HepG2 (cell line): ENCODE measurements at regions not wholly inside any gene's neighbourhood (a gene's known extent, or its start where the extent isn't known, plus 50 kb on each side); places are given as distances from the start of the nearest gene placed in this dataset.

ENCODE experiments used
- ATAC-seq: fragments of 200-7000 bp; cut with Tn5 transposase; 3 replicates; pipeline ENCODE4 v1.9.1; 2020; ENCODE audit warnings: mild to moderate bottlenecking, moderate library complexity
- BruUV-seq: library from RNA; stranded (reverse); fragments of 400-500 nt; replicated peaks from 2 replicates; lab custom pipeline; 2021; lab: Mats Ljungman, UMichigan
- CTCF ChIA-PET: fragments of 300-600 bp; formaldehyde crosslinking; extraction: SDS; loops from one replicate; lab custom pipeline; 2021; ENCODE audit warnings: low total read pairs, inconsistent platforms, low intra/inter-chr PET ratio; lab: Yijun Ruan, JAX
- POLR2A ChIA-PET: fragments of 350-600 bp; sonication (Branson Sonifier 250); formaldehyde crosslinking; loops from one replicate; lab custom pipeline; 2020; ENCODE audit warnings: antibody characterized with exemption, inconsistent platforms; lab: Yijun Ruan, JAX
- DNase-seq: peaks from one replicate; pipeline ENCODE4 v3.0.0-alpha.2; 2015; ENCODE audit warnings: low spot score
- FAIRE-seq: peaks from 3 replicates; lab custom pipeline; 2011; peaks lifted over from hg19 to GRCh38; lab: Jason Lieb, UNC
- H2AFZ ChIP-seq: one replicate; pipeline ENCODE4 v1.6.1; 2011; ENCODE audit warnings: low read length, inconsistent platforms
- H3K27ac ChIP-seq: fragments of 300-600 bp; 3 replicates; pipeline ENCODE4 v1.8.0; 2011; ENCODE audit warnings: mixed run types, mild to moderate bottlenecking, mixed read lengths, low read length, inconsistent platforms; ENCODE audit not compliant: insufficient read depth; ENCODE audit errors: extremely low read length
- H3K27me3 ChIP-seq, 2 experiments: fragments of 200-600 bp in 1 of 2; 2 replicates in 1 of 2; 3 replicates in 1 of 2; pipeline versions ENCODE4 v1.6.0 to v1.8.0; 2011; ENCODE audit warnings: low read length in 2 of 2, mild to moderate bottlenecking in 2 of 2, moderate library complexity in 2 of 2, inconsistent platforms in 1 of 2; ENCODE audit not compliant: insufficient read depth in 2 of 2, control insufficient read depth in 1 of 2
- H3K36me3 ChIP-seq, 2 experiments: fragments of 200-600 bp in 1 of 2; replicated peaks in 1 of 2; 2 replicates in 1 of 2; 3 replicates in 1 of 2; pipeline versions ENCODE4 v1.5.1 to v1.8.0; 2011; ENCODE audit warnings: low read length in 2 of 2, inconsistent platforms in 1 of 2; ENCODE audit not compliant: insufficient read depth in 2 of 2, control insufficient read depth in 1 of 2
- H3K4me1 ChIP-seq: 2 replicates; pipeline ENCODE4 v1.5.1; 2012; ENCODE audit warnings: low read length, inconsistent platforms; ENCODE audit not compliant: insufficient read depth
- H3K4me2 ChIP-seq: 2 replicates; pipeline ENCODE4 v1.6.0; 2011; ENCODE audit warnings: low read depth, low read length, inconsistent platforms
- H3K4me3 ChIP-seq, 3 experiments: fragments of 200-600 bp in 1 of 3; sonication (generic), shearing (Covaris generic) in 1 of 3; replicated peaks in 1 of 3; 2 replicates each; pipeline ENCODE4 v1.5.1; 2011 to 2016; ENCODE audit warnings: low read length in 3 of 3, inconsistent platforms in 2 of 3, low read depth in 2 of 3, mild to moderate bottlenecking in 2 of 3, control low read depth in 1 of 3, mixed read lengths in 1 of 3; ENCODE audit not compliant: insufficient read depth in 1 of 3
- H3K79me2 ChIP-seq: one replicate; pipeline ENCODE4 v1.6.1; 2011; ENCODE audit warnings: low read length, inconsistent platforms; ENCODE audit not compliant: insufficient read depth
- H3K9ac ChIP-seq: 2 replicates; pipeline ENCODE4 v1.6.0; 2011; ENCODE audit warnings: mild to moderate bottlenecking, low read depth, low read length, inconsistent platforms; ENCODE audit not compliant: insufficient read depth
- H3K9me3 ChIP-seq: 2 replicates; pipeline ENCODE4 v1.5.1; 2012; ENCODE audit warnings: mild to moderate bottlenecking, low read length
- H4K20me1 ChIP-seq: 2 replicates; pipeline ENCODE4 v1.6.0; 2011; ENCODE audit warnings: inconsistent platforms, mild to moderate bottlenecking, low read length, moderate library complexity; ENCODE audit not compliant: insufficient read depth
- CEBPB ChIP-seq: IDR thresholded peaks from 2 replicates; pipeline ENCODE4 v1.6.1; 2011; ENCODE audit warnings: low read depth, low read length, improper control_type of control experiment, borderline replicate concordance
- FOSL2 ChIP-seq: sonication (generic); formaldehyde crosslinking; IDR thresholded peaks from 2 replicates; pipeline ENCODE4 v1.4.0; 2020; ENCODE audit warnings: missing genetic modification reagents
- KLF13 ChIP-seq: sonication (generic); formaldehyde crosslinking; IDR thresholded peaks from 2 replicates; pipeline ENCODE4 v1.4.0; 2020; ENCODE audit warnings: mild to moderate bottlenecking, missing genetic modification reagents
- ZFX ChIP-seq: sonication (generic); formaldehyde crosslinking; IDR thresholded peaks from 2 replicates; pipeline ENCODE4 v1.4.0; 2020; ENCODE audit warnings: mild to moderate bottlenecking, low read depth, missing genetic modification reagents, moderate library complexity
- ZNF768 ChIP-seq: sonication (generic); formaldehyde crosslinking; IDR thresholded peaks from 2 replicates; pipeline ENCODE4 v1.4.0; 2020; ENCODE audit warnings: missing genetic modification reagents
- WGBS: methylation state at CpG from one replicate; pipeline ENCODE4 v1.1.6; 2017; ENCODE audit warnings: low lambda C conversion rate; 5-methylcytosine and 5-hydroxymethylcytosine counted together
- in situ Hi-C: cut with HindIII; loops from 2 replicates; pipeline ENCODE4 v1.10.0; 2017; ENCODE audit warnings: low pct_unique_long_range_greater_than_20kb; ENCODE audit not compliant: extremely low pct_ligation_motif_present
- intact Hi-C: fragments of 100-400 bp; cut with micrococcal nuclease; formaldehyde crosslinking; loops from one replicate; pipeline ENCODE4 v1.10.0; 2022; ENCODE audit not compliant: unreplicated experiment
- TF ChIP-seq, protein P1 (sequence below): sonication (generic); formaldehyde crosslinking; IDR thresholded peaks from 2 replicates; pipeline ENCODE4 v1.5.0; 2020; ENCODE audit warnings: mild to moderate bottlenecking, missing genetic modification reagents
- TF ChIP-seq, protein P2 (sequence below): sonication (generic); formaldehyde crosslinking; IDR thresholded peaks from 2 replicates; pipeline ENCODE4 v1.5.0; 2020; ENCODE audit warnings: mild to moderate bottlenecking, missing genetic modification reagents, borderline replicate concordance
- TF ChIP-seq, protein P3 (sequence below): sonication (generic); formaldehyde crosslinking; IDR thresholded peaks from 2 replicates; pipeline ENCODE4 v1.4.0; 2020; ENCODE audit warnings: missing genetic modification reagents
- TF ChIP-seq, protein P4 (sequence below): sonication (generic); formaldehyde crosslinking; IDR thresholded peaks from 2 replicates; pipeline ENCODE4 v1.4.0; 2020; ENCODE audit warnings: mild to moderate bottlenecking, missing genetic modification reagents
- TF ChIP-seq, protein P5 (sequence below), 2 experiments: fragments of 450-650 bp in 1 of 2; sonication (generic) in 1 of 2; formaldehyde crosslinking; IDR thresholded peaks; 2 replicates each; pipeline versions ENCODE4 v1.5.0 to v1.8.0; 2020 to 2022; ENCODE audit warnings: mild to moderate bottlenecking in 1 of 2, missing genetic modification reagents in 1 of 2
- TF ChIP-seq, protein P6 (sequence below): sonication (generic); formaldehyde crosslinking; IDR thresholded peaks from 2 replicates; pipeline ENCODE4 v1.4.0; 2020; ENCODE audit warnings: missing genetic modification reagents

DNA sequence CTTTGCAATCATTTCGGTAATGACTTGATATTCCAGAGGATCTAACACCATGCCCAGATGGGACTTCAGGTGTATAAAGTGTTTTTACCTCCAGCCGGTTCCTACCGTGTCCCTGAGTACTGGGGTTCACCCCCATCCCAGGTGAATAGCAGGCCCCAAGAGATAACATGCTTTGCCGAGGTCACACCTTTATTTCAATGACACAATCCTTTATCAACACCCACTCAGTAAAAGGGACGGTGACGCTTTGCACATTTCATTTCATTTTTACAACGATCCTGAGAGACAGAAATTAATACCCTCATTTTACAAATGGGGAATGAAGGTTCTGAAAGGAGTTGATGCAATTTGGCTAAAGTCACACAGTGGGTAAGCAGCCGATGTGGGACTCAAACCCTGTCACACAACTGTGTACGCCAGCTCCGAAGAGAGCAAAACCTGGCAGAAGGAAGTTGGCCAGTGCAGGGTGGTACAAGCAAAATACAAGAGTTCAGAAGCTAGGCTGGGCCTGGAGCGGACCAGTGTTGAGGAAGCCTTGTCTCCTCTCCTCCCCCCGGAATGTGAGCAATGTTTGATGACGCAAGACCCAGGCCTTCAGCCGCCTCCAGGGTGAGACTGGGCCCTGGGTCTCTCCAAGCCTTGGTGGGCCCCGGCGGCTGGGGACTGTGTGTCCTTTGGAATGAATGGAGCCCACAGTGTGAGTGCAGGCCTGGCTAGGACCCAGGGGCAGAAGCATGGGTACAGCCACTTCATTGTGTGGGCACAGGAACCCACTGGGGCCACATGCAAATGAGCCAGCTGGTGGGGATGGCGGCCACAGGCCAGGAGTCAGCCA is 139.6 kb upstream of the MYCN start:
- Histone ChIP-seq H3K4me2 (0 out of 2 replicates have a peak overlapping the region, but pooled peaks have one; percentile 1), H3K4me1 (peaks cover 15% of the 10 kb centered on the region; the same call in 1 of the 2 replicates), H3K9ac (no peak overlapping the region), H3K4me3 (no peak overlapping the region), H3K36me3 (no peaks in the 10 kb centered on the region), H3K79me2 (no peaks in the 10 kb centered on the region), H3K27ac (no peak overlapping the region), H3K9me3 (no peaks in the 10 kb centered on the region), H4K20me1 (no peaks in the 10 kb centered on the region), H3K27me3 (peaks cover 1 to 21% of the 10 kb centered on the region in 2 experiments; a peak in 3 of 5 replicates), H2AFZ (no peak overlapping the region)
- peak; percentile 90 for ATAC-seq
- peak; percentile 68 for DNase-seq
- no TSS peak for BruUV-seq
- ChIA-PET POLR2A (no interaction called here), CTCF (no interaction called here)
- peak; percentile 76 for FAIRE-seq
- intact Hi-C loops (no loop called here), in situ Hi-C loops (no loop called here)
- 54% methylated on average over 17 of the region's 17 CpGs for WGBS
- TF ChIP-seq ZNF768 (CRISPR knock-in tag) (peak; percentile 32; the same call in 1 of the 2 replicates), KLF13 (no peak), FOSL2 (peak; percentile 51), CEBPB (peak; percentile 94), ZFX (0 out of 2 replicates have a peak, but pooled peaks have one; percentile 20)
- TF ChIP-seq, protein P1, sequence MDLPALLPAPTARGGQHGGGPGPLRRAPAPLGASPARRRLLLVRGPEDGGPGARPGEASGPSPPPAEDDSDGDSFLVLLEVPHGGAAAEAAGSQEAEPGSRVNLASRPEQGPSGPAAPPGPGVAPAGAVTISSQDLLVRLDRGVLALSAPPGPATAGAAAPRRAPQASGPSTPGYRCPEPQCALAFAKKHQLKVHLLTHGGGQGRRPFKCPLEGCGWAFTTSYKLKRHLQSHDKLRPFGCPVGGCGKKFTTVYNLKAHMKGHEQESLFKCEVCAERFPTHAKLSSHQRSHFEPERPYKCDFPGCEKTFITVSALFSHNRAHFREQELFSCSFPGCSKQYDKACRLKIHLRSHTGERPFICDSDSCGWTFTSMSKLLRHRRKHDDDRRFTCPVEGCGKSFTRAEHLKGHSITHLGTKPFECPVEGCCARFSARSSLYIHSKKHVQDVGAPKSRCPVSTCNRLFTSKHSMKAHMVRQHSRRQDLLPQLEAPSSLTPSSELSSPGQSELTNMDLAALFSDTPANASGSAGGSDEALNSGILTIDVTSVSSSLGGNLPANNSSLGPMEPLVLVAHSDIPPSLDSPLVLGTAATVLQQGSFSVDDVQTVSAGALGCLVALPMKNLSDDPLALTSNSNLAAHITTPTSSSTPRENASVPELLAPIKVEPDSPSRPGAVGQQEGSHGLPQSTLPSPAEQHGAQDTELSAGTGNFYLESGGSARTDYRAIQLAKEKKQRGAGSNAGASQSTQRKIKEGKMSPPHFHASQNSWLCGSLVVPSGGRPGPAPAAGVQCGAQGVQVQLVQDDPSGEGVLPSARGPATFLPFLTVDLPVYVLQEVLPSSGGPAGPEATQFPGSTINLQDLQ (CRISPR knock-in tag): 0 out of 2 replicates have a peak, but pooled peaks have one; percentile 25
- TF ChIP-seq, protein P2, sequence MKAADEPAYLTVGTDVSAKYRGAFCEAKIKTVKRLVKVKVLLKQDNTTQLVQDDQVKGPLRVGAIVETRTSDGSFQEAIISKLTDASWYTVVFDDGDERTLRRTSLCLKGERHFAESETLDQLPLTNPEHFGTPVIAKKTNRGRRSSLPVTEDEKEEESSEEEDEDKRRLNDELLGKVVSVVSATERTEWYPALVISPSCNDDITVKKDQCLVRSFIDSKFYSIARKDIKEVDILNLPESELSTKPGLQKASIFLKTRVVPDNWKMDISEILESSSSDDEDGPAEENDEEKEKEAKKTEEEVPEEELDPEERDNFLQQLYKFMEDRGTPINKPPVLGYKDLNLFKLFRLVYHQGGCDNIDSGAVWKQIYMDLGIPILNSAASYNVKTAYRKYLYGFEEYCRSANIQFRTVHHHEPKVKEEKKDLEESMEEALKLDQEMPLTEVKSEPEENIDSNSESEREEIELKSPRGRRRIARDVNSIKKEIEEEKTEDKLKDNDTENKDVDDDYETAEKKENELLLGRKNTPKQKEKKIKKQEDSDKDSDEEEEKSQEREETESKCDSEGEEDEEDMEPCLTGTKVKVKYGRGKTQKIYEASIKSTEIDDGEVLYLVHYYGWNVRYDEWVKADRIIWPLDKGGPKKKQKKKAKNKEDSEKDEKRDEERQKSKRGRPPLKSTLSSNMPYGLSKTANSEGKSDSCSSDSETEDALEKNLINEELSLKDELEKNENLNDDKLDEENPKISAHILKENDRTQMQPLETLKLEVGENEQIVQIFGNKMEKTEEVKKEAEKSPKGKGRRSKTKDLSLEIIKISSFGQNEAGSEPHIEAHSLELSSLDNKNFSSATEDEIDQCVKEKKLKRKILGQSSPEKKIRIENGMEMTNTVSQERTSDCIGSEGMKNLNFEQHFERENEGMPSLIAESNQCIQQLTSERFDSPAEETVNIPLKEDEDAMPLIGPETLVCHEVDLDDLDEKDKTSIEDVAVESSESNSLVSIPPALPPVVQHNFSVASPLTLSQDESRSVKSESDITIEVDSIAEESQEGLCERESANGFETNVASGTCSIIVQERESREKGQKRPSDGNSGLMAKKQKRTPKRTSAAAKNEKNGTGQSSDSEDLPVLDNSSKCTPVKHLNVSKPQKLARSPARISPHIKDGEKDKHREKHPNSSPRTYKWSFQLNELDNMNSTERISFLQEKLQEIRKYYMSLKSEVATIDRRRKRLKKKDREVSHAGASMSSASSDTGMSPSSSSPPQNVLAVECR (CRISPR knock-in tag): no peak
- TF ChIP-seq, protein P3, sequence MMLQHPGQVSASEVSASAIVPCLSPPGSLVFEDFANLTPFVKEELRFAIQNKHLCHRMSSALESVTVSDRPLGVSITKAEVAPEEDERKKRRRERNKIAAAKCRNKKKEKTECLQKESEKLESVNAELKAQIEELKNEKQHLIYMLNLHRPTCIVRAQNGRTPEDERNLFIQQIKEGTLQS (CRISPR knock-in tag): peak; percentile 95
- TF ChIP-seq, protein P4, sequence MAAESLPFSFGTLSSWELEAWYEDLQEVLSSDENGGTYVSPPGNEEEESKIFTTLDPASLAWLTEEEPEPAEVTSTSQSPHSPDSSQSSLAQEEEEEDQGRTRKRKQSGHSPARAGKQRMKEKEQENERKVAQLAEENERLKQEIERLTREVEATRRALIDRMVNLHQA (CRISPR knock-in tag): no peak
- TF ChIP-seq, protein P5, sequence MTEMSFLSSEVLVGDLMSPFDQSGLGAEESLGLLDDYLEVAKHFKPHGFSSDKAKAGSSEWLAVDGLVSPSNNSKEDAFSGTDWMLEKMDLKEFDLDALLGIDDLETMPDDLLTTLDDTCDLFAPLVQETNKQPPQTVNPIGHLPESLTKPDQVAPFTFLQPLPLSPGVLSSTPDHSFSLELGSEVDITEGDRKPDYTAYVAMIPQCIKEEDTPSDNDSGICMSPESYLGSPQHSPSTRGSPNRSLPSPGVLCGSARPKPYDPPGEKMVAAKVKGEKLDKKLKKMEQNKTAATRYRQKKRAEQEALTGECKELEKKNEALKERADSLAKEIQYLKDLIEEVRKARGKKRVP (CRISPR knock-in tag; IDR thresholded peaks at IDR 0.05): 0 out of 4 replicates have a peak, but pooled peaks of 1 of the 2 experiments have one; percentile 11
- TF ChIP-seq, protein P6, sequence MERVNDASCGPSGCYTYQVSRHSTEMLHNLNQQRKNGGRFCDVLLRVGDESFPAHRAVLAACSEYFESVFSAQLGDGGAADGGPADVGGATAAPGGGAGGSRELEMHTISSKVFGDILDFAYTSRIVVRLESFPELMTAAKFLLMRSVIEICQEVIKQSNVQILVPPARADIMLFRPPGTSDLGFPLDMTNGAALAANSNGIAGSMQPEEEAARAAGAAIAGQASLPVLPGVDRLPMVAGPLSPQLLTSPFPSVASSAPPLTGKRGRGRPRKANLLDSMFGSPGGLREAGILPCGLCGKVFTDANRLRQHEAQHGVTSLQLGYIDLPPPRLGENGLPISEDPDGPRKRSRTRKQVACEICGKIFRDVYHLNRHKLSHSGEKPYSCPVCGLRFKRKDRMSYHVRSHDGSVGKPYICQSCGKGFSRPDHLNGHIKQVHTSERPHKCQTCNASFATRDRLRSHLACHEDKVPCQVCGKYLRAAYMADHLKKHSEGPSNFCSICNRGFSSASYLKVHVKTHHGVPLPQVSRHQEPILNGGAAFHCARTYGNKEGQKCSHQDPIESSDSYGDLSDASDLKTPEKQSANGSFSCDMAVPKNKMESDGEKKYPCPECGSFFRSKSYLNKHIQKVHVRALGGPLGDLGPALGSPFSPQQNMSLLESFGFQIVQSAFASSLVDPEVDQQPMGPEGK (CRISPR knock-in tag): peak; percentile 52; the same call in 1 of the 2 replicates
